ENCODE measurements at regions not wholly inside any gene's neighbourhood (a gene's known extent, or its start where the extent isn't known, plus 50 kb on each side); places are given as distances from the start of the nearest gene placed in this dataset.

GRCh38 chr11:70944636-70945035 lies 307.7 kb downstream of the SHANK2 start:
- Histone ChIP-seq H3K36me3 (ENCODE audit: control insufficient read depth, insufficient read depth, low read length) (no peaks in the 10 kb centered on the region), H3K4me1 (ENCODE audit: control insufficient read depth, insufficient read depth, low read length) (no peaks in the 10 kb centered on the region), H3K9me3 (ENCODE audit: control insufficient read depth, insufficient read depth, low read length) (peaks cover 16% of the 10 kb centered on the region), H3K4me3 (ENCODE audit: low read depth, low read length) (no peak overlapping the region), H3K27ac (ENCODE audit: low read depth, low read length) (no peak overlapping the region), H3K9ac (ENCODE audit: low read depth, low read length) (no peak overlapping the region), H3K27me3 (ENCODE audit: control insufficient read depth, insufficient read depth, low read length) (no peaks in the 10 kb centered on the region)

- no peaks in the 10 kb centered on the region for H3K9me3 ChIP-seq (ENCODE audit: control insufficient read depth, insufficient read depth, low read length)
Observed at GRCh38 chr11:70948398-70948797, 304.0 kb downstream of the SHANK2 start.

DNA sequence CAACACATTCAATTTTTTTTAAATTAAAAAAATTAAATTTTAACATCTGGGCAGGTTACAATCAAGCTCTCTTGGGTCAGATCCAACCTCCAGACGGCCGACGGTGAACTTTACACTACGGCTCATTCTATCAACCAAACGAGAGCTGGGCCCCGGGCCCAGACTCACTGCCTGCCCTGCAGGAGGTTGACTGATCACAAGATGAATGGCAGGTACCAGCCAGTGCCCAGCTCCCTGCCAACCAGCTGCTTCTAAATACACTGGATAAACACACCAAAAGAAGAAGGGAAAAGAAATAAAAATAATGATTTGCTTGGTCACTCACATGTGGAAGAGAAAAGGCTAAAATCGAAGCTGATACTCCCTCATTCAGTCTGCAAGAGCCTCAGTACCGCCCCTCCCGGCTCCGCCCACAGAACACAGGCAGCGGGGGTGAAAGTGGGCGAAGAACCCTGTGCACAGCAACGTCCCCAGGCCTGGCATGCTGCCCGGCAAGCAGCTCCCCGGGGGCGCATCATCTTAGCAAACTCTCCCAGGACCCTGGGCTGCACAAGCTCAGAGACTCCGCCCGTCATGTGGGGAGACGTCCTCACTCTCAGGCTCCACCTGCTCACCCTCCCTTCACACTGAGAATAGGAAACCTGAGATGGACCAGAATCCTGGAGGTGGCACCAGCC lies 303.4 kb downstream of the SHANK2 start:
- Histone ChIP-seq H3K4me1 (ENCODE audit: control insufficient read depth, insufficient read depth, low read length) (no peaks in the 10 kb centered on the region), H3K4me3 (ENCODE audit: low read depth, low read length) (no peak overlapping the region), H3K27ac (ENCODE audit: low read depth, low read length) (no peak overlapping the region), H3K9me3 (ENCODE audit: control insufficient read depth, insufficient read depth, low read length) (no peaks in the 10 kb centered on the region), H3K27me3 (ENCODE audit: control insufficient read depth, insufficient read depth, low read length) (no peaks in the 10 kb centered on the region), H3K36me3 (ENCODE audit: control insufficient read depth, insufficient read depth, low read length) (no peaks in the 10 kb centered on the region), H3K9ac (ENCODE audit: low read depth, low read length) (no peak overlapping the region)

More at GRCh38 chr11:70948398-70948797, 304.0 kb downstream of the SHANK2 start:
- Histone ChIP-seq H3K9ac (ENCODE audit: low read depth, low read length) (no peak overlapping the region), H3K36me3 (ENCODE audit: control insufficient read depth, insufficient read depth, low read length) (no peaks in the 10 kb centered on the region), H3K27ac (ENCODE audit: low read depth, low read length) (no peak overlapping the region), H3K4me3 (ENCODE audit: low read depth, low read length) (no peak overlapping the region), H3K27me3 (ENCODE audit: control insufficient read depth, insufficient read depth, low read length) (no peaks in the 10 kb centered on the region), H3K4me1 (ENCODE audit: control insufficient read depth, insufficient read depth, low read length) (no peaks in the 10 kb centered on the region)

GRCh38 chr11:70951139-70951804 lies 301.1 kb downstream of the SHANK2 start:
- Histone ChIP-seq H3K4me3 (ENCODE audit: low read depth, low read length) (no peak overlapping the region), H3K27me3 (ENCODE audit: control insufficient read depth, insufficient read depth, low read length) (no peaks in the 10 kb centered on the region), H3K36me3 (ENCODE audit: control insufficient read depth, insufficient read depth, low read length) (no peaks in the 10 kb centered on the region), H3K9ac (ENCODE audit: low read depth, low read length) (no peak overlapping the region), H3K9me3 (ENCODE audit: control insufficient read depth, insufficient read depth, low read length) (no peaks in the 10 kb centered on the region), H3K27ac (ENCODE audit: low read depth, low read length) (no peak overlapping the region), H3K4me1 (ENCODE audit: control insufficient read depth, insufficient read depth, low read length) (no peaks in the 10 kb centered on the region)

DNA sequence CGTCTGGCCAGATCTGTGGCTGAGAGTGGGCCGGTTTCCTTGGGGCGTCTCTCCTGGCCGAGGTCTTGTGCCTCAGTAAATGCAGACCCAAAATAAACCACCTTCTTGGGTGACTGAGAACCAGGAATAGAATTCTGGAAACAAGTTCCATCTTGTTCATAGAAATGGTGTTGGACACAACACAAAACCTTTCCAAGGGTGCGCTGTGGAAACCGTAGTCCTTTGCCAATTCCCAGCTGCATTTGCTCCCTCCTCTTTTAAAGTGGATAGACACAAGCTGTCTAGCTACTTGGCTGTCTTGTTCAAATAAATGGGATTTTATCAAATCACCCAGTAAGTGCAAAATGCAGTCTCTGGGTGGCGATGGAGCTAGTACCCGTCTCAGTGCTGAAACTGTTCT lies 300.2 kb downstream of the SHANK2 start:
- H3K36me3 ChIP-seq (ENCODE audit: control insufficient read depth, insufficient read depth, low read length): no peaks in the 10 kb centered on the region
- H3K27me3 ChIP-seq (ENCODE audit: control insufficient read depth, insufficient read depth, low read length): no peaks in the 10 kb centered on the region
- H3K4me3 ChIP-seq (ENCODE audit: low read depth, low read length): no peak overlapping the region
- no peaks in the 10 kb centered on the region for H3K9me3 ChIP-seq (ENCODE audit: control insufficient read depth, insufficient read depth, low read length)
- no peaks in the 10 kb centered on the region for H3K4me1 ChIP-seq (ENCODE audit: control insufficient read depth, insufficient read depth, low read length)
- no peak overlapping the region for H3K27ac ChIP-seq (ENCODE audit: low read depth, low read length)
- no peak overlapping the region for H3K9ac ChIP-seq (ENCODE audit: low read depth, low read length)

- no peak overlapping the region for H3K9ac ChIP-seq (ENCODE audit: low read depth, low read length)
- H3K36me3 ChIP-seq (ENCODE audit: control insufficient read depth, insufficient read depth, low read length): no peaks in the 10 kb centered on the region
- no peaks in the 10 kb centered on the region for H3K9me3 ChIP-seq (ENCODE audit: control insufficient read depth, insufficient read depth, low read length)
- no peaks in the 10 kb centered on the region for H3K4me1 ChIP-seq (ENCODE audit: control insufficient read depth, insufficient read depth, low read length)
- no peak overlapping the region for H3K4me3 ChIP-seq (ENCODE audit: low read depth, low read length)
- H3K27ac ChIP-seq (ENCODE audit: low read depth, low read length): no peak overlapping the region
- H3K27me3 ChIP-seq (ENCODE audit: control insufficient read depth, insufficient read depth, low read length): no peaks in the 10 kb centered on the region
Observed at GRCh38 chr11:70953720-70954119, 298.7 kb downstream of the SHANK2 start.

- Histone ChIP-seq H3K27me3 (ENCODE audit: control insufficient read depth, insufficient read depth, low read length) (no peaks in the 10 kb centered on the region), H3K36me3 (ENCODE audit: control insufficient read depth, insufficient read depth, low read length) (no peaks in the 10 kb centered on the region)
Observed at GRCh38 chr11:70954471-70954870, 297.9 kb downstream of the SHANK2 start.

More at GRCh38 chr11:70954471-70954870, 297.9 kb downstream of the SHANK2 start:
- H3K4me3 ChIP-seq (ENCODE audit: low read depth, low read length): no peak overlapping the region
- H3K9me3 ChIP-seq (ENCODE audit: control insufficient read depth, insufficient read depth, low read length): no peaks in the 10 kb centered on the region
- H3K4me1 ChIP-seq (ENCODE audit: control insufficient read depth, insufficient read depth, low read length): no peaks in the 10 kb centered on the region
- H3K27ac ChIP-seq (ENCODE audit: low read depth, low read length): no peak overlapping the region
- H3K9ac ChIP-seq (ENCODE audit: low read depth, low read length): no peak overlapping the region
